Panc1 (cell line): ENCODE measurements at regions not wholly inside any gene's neighbourhood (a gene's known extent, or its start where the extent isn't known, plus 50 kb on each side); places are given as distances from the start of the nearest gene placed in this dataset.

Source experiments
- ATAC-seq: fragments of 200-7000 bp; cut with Tn5 transposase; 2 replicates; pipeline ENCODE4 v1.9.1; 2020; ENCODE audit warnings: mild to moderate bottlenecking, moderate library complexity
- BruUV-seq: library from RNA; stranded (reverse); fragments of 400-500 nt; replicated peaks from 2 replicates; lab custom pipeline; 2021; lab: Mats Ljungman, UMichigan
- CTCF ChIA-PET: fragments of 300-600 bp; sonication (Branson Sonifier 250); formaldehyde crosslinking; loops from one replicate; lab custom pipeline; 2022; ENCODE audit warnings: antibody characterized with exemption; lab: Charles Lee
- POLR2A ChIA-PET: fragments of 300-600 bp; sonication (Branson Sonifier 250); formaldehyde crosslinking; loops from one replicate; lab custom pipeline; 2022; ENCODE audit warnings: antibody characterized with exemption; lab: Charles Lee
- DNase-seq: peaks from one replicate; pipeline ENCODE4 v3.0.0-alpha.2; 2010; ENCODE audit warnings: low read depth, low spot score
- H3K27ac ChIP-seq: 2 replicates; pipeline ENCODE4 v1.5.1; 2011; ENCODE audit warnings: mild to moderate bottlenecking, low read length, inconsistent platforms
- H3K27me3 ChIP-seq: fragments of 200-500 bp; sonication (Bioruptor generic); 2 replicates; pipeline ENCODE4 v1.6.0; 2014; ENCODE audit warnings: low read length, inconsistent platforms; ENCODE audit not compliant: control insufficient read depth, insufficient read depth
- H3K36me3 ChIP-seq: fragments of 200-500 bp; sonication (Bioruptor generic); 2 replicates; pipeline ENCODE4 v1.5.1; 2014; ENCODE audit warnings: inconsistent platforms, mild to moderate bottlenecking, low read length, moderate library complexity; ENCODE audit not compliant: control insufficient read depth, insufficient read depth
- H3K4me1 ChIP-seq: 2 replicates; pipeline ENCODE4 v1.5.1; 2011; ENCODE audit warnings: inconsistent platforms, mild to moderate bottlenecking, low read length, moderate library complexity; ENCODE audit not compliant: control insufficient read depth, insufficient read depth
- H3K4me3 ChIP-seq, 2 experiments: 2 replicates each; pipeline ENCODE4 v1.5.1; 2011 to 2012; ENCODE audit warnings: low read depth in 2 of 2, low read length in 2 of 2, mild to moderate bottlenecking in 2 of 2, inconsistent platforms in 1 of 2, moderate library complexity in 1 of 2
- H3K9me3 ChIP-seq: fragments of 200-500 bp; sonication (Bioruptor generic); 2 replicates; pipeline ENCODE4 v1.5.1; 2014; ENCODE audit warnings: low read depth, mild to moderate bottlenecking, inconsistent platforms, low read length, moderate library complexity; ENCODE audit not compliant: control insufficient read depth, insufficient read depth
- POLR2AphosphoS5 ChIP-seq: IDR thresholded peaks from 2 replicates; pipeline ENCODE4 v1.6.1; 2012; ENCODE audit warnings: mild to moderate bottlenecking, low read depth, low read length, moderate library complexity
- SIN3A ChIP-seq: IDR thresholded peaks from 2 replicates; pipeline ENCODE4 v1.6.1; 2012; ENCODE audit warnings: low read depth, mild to moderate bottlenecking, low read length, moderate library complexity, borderline replicate concordance; ENCODE audit not compliant: insufficient read depth
- TCF7L2 ChIP-seq: IDR thresholded peaks from 2 replicates; pipeline ENCODE4 v1.6.1; 2011; ENCODE audit warnings: mild to moderate bottlenecking, low read depth, low read length, inconsistent platforms
- in situ Hi-C: cut with HindIII; loops from 2 replicates; pipeline ENCODE4 v1.10.0; 2016; ENCODE audit warnings: low sequenced_read_pairs, low pct_unique_long_range_greater_than_20kb
- intact Hi-C: fragments of 100-400 bp; cut with micrococcal nuclease; formaldehyde crosslinking; loops from one replicate; pipeline ENCODE4 v1.10.0; 2022; ENCODE audit not compliant: unreplicated experiment
- TF ChIP-seq, protein P1 (sequence below), 2 experiments: IDR thresholded peaks; 2 replicates each; pipeline ENCODE4 v1.6.1; 2011 to 2012; ENCODE audit warnings: low read depth in 2 of 2, control low read depth in 1 of 2, low read length in 1 of 2, mild to moderate bottlenecking in 1 of 2, moderate library complexity in 1 of 2; ENCODE audit not compliant: insufficient read depth in 1 of 2
- TF ChIP-seq, protein P2 (sequence below): fragments of 450-650 bp; IDR thresholded peaks from 2 replicates; pipeline ENCODE4 v1.5.1; 2017; ENCODE audit warnings: mild to moderate bottlenecking

- ChIA-PET CTCF (no interaction called here), POLR2A (no interaction called here)
- intact Hi-C loops, result no loop called here
- Histone ChIP-seq H3K36me3 (no peaks in the 10 kb centered on the region), H3K27me3 (no peaks in the 10 kb centered on the region), H3K27ac (no peak overlapping the region), H3K4me3 (no peak overlapping the region), H3K9me3 (no peaks in the 10 kb centered on the region), H3K4me1 (no peaks in the 10 kb centered on the region)
- ATAC-seq, result no peak
- TF ChIP-seq SIN3A (no peak), TCF7L2 (no peak), POLR2AphosphoS5 (no peak)
- TF ChIP-seq, protein P1, sequence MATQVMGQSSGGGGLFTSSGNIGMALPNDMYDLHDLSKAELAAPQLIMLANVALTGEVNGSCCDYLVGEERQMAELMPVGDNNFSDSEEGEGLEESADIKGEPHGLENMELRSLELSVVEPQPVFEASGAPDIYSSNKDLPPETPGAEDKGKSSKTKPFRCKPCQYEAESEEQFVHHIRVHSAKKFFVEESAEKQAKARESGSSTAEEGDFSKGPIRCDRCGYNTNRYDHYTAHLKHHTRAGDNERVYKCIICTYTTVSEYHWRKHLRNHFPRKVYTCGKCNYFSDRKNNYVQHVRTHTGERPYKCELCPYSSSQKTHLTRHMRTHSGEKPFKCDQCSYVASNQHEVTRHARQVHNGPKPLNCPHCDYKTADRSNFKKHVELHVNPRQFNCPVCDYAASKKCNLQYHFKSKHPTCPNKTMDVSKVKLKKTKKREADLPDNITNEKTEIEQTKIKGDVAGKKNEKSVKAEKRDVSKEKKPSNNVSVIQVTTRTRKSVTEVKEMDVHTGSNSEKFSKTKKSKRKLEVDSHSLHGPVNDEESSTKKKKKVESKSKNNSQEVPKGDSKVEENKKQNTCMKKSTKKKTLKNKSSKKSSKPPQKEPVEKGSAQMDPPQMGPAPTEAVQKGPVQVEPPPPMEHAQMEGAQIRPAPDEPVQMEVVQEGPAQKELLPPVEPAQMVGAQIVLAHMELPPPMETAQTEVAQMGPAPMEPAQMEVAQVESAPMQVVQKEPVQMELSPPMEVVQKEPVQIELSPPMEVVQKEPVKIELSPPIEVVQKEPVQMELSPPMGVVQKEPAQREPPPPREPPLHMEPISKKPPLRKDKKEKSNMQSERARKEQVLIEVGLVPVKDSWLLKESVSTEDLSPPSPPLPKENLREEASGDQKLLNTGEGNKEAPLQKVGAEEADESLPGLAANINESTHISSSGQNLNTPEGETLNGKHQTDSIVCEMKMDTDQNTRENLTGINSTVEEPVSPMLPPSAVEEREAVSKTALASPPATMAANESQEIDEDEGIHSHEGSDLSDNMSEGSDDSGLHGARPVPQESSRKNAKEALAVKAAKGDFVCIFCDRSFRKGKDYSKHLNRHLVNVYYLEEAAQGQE (IDR thresholded peaks at IDR 0.05; ENCODE audit: insufficient read depth in 1 of 2, low read depth in 2 of 2, low read length in 1 of 2), result no peak
- TF ChIP-seq, protein P2, sequence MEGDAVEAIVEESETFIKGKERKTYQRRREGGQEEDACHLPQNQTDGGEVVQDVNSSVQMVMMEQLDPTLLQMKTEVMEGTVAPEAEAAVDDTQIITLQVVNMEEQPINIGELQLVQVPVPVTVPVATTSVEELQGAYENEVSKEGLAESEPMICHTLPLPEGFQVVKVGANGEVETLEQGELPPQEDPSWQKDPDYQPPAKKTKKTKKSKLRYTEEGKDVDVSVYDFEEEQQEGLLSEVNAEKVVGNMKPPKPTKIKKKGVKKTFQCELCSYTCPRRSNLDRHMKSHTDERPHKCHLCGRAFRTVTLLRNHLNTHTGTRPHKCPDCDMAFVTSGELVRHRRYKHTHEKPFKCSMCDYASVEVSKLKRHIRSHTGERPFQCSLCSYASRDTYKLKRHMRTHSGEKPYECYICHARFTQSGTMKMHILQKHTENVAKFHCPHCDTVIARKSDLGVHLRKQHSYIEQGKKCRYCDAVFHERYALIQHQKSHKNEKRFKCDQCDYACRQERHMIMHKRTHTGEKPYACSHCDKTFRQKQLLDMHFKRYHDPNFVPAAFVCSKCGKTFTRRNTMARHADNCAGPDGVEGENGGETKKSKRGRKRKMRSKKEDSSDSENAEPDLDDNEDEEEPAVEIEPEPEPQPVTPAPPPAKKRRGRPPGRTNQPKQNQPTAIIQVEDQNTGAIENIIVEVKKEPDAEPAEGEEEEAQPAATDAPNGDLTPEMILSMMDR, result no peak
- in situ Hi-C loops, result no loop called here
- BruUV-seq, result no TSS peak
- no peak for DNase-seq
Observed at GRCh38 chr5:63803165-63803564, 159.1 kb downstream of the HTR1A start.

GRCh38 chr5:63794979-63795378 lies 167.3 kb downstream of the HTR1A start:
- in situ Hi-C loops (no loop called here), intact Hi-C loops (no loop called here)
- Histone ChIP-seq H3K9me3 (no peaks in the 10 kb centered on the region), H3K4me1 (no peaks in the 10 kb centered on the region), H3K36me3 (no peaks in the 10 kb centered on the region), H3K4me3 (no peak overlapping the region), H3K27me3 (no peaks in the 10 kb centered on the region), H3K27ac (no peak overlapping the region)
- no peak for DNase-seq
- ChIA-PET POLR2A (no interaction called here), CTCF (no interaction called here)
- no peak for TF ChIP-seq POLR2AphosphoS5
- TF ChIP-seq, protein P1 (IDR thresholded peaks at IDR 0.05; ENCODE audit: insufficient read depth in 1 of 2, low read depth in 2 of 2, low read length in 1 of 2), result no peak
- TF ChIP-seq SIN3A, result no peak
- TF ChIP-seq, protein P2, result no peak
- TF ChIP-seq TCF7L2, result no peak
- BruUV-seq, result no TSS peak
- no peak for ATAC-seq
